K562 (cell line): ENCODE measurements at regions not wholly inside any gene's neighbourhood (a gene's known extent, or its start where the extent isn't known, plus 50 kb on each side); places are given as distances from the start of the nearest gene placed in this dataset.

Experiments
- ATAC-seq: fragments of 200-7000 bp; cut with Tn5 transposase; 3 replicates; pipeline ENCODE4 v1.9.1; 2020; ENCODE audit warnings: moderate library complexity
- BruUV-seq: library from RNA; stranded (reverse); fragments of 400-500 nt; replicated peaks from 2 replicates; lab custom pipeline; 2021; lab: Mats Ljungman, UMichigan
- CTCF ChIA-PET: fragments of 300-600 bp; formaldehyde crosslinking; extraction: SDS; loops from one replicate; lab custom pipeline; 2021; ENCODE audit warnings: low intra/inter-chr PET ratio; lab: Yijun Ruan, JAX
- POLR2A ChIA-PET: fragments of 300-600, 350-650 bp; sonication (Branson Sonifier 250); formaldehyde crosslinking; extraction: SDS; loops from one replicate; lab custom pipeline; 2021; ENCODE audit warnings: antibody characterized with exemption, inconsistent platforms; lab: Yijun Ruan, JAX
- DNase-seq, 4 experiments: peaks; one replicate each; pipeline versions ENCODE4 v3.0.0 to v3.0.0-alpha.2; 2011 to 2018; ENCODE audit warnings: low spot score in 3 of 4, mixed read lengths in 3 of 4; ENCODE audit errors: extremely low read depth in 1 of 4
- FAIRE-seq: peaks from 2 replicates; lab custom pipeline; 2011; peaks lifted over from hg19 to GRCh38; lab: Jason Lieb, UNC
- H2AFZ ChIP-seq: 2 replicates; pipeline ENCODE4 v1.6.0; 2011; ENCODE audit warnings: low read depth, low read length, control low read depth, inconsistent platforms
- H3K27ac ChIP-seq: fragments of 200-600 bp; 3 replicates; pipeline ENCODE4 v1.8.0; 2011; ENCODE audit warnings: low read depth, mild to moderate bottlenecking, control low read depth, inconsistent platforms, low read length, moderate library complexity, mixed read lengths; ENCODE audit errors: extremely low read depth
- H3K27me3 ChIP-seq, 2 experiments: fragments of 300-600 bp in 1 of 2; 2 replicates in 1 of 2; 3 replicates in 1 of 2; pipeline versions ENCODE4 v1.6.0 to v1.8.0; 2011; ENCODE audit warnings: inconsistent platforms in 2 of 2, low read length in 2 of 2, mild to moderate bottlenecking in 1 of 2, mixed read lengths in 1 of 2, moderate library complexity in 1 of 2; ENCODE audit not compliant: control insufficient read depth in 2 of 2, insufficient read depth in 2 of 2
- H3K36me3 ChIP-seq: fragments of 300-600 bp; 3 replicates; pipeline ENCODE4 v1.8.0; 2011; ENCODE audit warnings: mild to moderate bottlenecking, low read length, inconsistent platforms; ENCODE audit not compliant: control insufficient read depth, insufficient read depth
- H3K4me1 ChIP-seq, 2 experiments: fragments of 200-600 bp in 1 of 2; replicated peaks in 1 of 2; 2 replicates in 1 of 2; 3 replicates in 1 of 2; pipeline versions ENCODE4 v1.5.1 to v1.8.0; 2011; ENCODE audit warnings: inconsistent platforms in 2 of 2, low read length in 2 of 2, mild to moderate bottlenecking in 1 of 2, mixed read lengths in 1 of 2, moderate library complexity in 1 of 2; ENCODE audit not compliant: control insufficient read depth in 2 of 2, insufficient read depth in 2 of 2
- H3K4me2 ChIP-seq: 2 replicates; pipeline ENCODE4 v1.6.1; 2011; ENCODE audit warnings: low read length, control low read depth, inconsistent platforms, mixed read lengths; ENCODE audit not compliant: insufficient read depth
- H3K4me3 ChIP-seq: fragments of 200-600 bp; sonication (generic), shearing (Covaris generic); 2 replicates; pipeline ENCODE4 v1.5.1; 2016; ENCODE audit warnings: control low read depth, inconsistent platforms
- H3K79me2 ChIP-seq: fragments of 200-600 bp; 3 replicates; pipeline ENCODE4 v1.8.0; 2011; ENCODE audit warnings: low read length, inconsistent platforms; ENCODE audit not compliant: control insufficient read depth, insufficient read depth
- H3K9ac ChIP-seq, 2 experiments: 2 replicates each; pipeline versions ENCODE4 v1.6.0 to v1.6.1; 2011; ENCODE audit warnings: low read depth in 2 of 2, low read length in 2 of 2, control low read depth in 1 of 2, inconsistent platforms in 1 of 2, mild to moderate bottlenecking in 1 of 2, mixed read lengths in 1 of 2; ENCODE audit not compliant: insufficient read depth in 1 of 2
- H3K9me1 ChIP-seq: one replicate; pipeline ENCODE4 v1.6.0; 2011; ENCODE audit warnings: inconsistent platforms, mild to moderate bottlenecking, low read length, moderate library complexity; ENCODE audit not compliant: control insufficient read depth, insufficient read depth
- H3K9me3 ChIP-seq: replicated peaks from 2 replicates; pipeline ENCODE4 v1.5.1; 2011; ENCODE audit warnings: low read depth, low read length, inconsistent platforms; ENCODE audit not compliant: control insufficient read depth, insufficient read depth
- H4K20me1 ChIP-seq: replicated peaks from 2 replicates; pipeline ENCODE4 v1.6.1; 2011; ENCODE audit warnings: low read length, inconsistent platforms, mixed read lengths; ENCODE audit not compliant: control insufficient read depth, insufficient read depth
- FIP1L1 ChIP-seq: fragments of 200-400 bp; formaldehyde crosslinking; IDR thresholded peaks from 2 replicates; pipeline ENCODE4 v1.6.1; 2018; ENCODE audit warnings: mild to moderate bottlenecking, low read depth, low read length; ENCODE audit not compliant: poor library complexity, severe bottlenecking
- GATAD2B ChIP-seq: fragments of 450-650 bp; IDR thresholded peaks from 2 replicates; pipeline ENCODE4 v1.6.1; 2017; ENCODE audit warnings: mild to moderate bottlenecking, borderline replicate concordance
- TAF7 ChIP-seq: fragments of 450-650 bp; IDR thresholded peaks from 2 replicates; pipeline ENCODE4 v1.6.1; 2016; ENCODE audit warnings: missing genetic modification characterization, missing compliant biosample characterization
- WGBS: fragments of 100-300 bp; shearing (Covaris generic); methylation state at CpG from one replicate; pipeline ENCODE4 v1.1.6; 2016; ENCODE audit warnings: low coverage, mixed read lengths; ENCODE audit not compliant: insufficient coverage; ENCODE audit errors: missing lambda C conversion rate; 5-methylcytosine and 5-hydroxymethylcytosine counted together
- in situ Hi-C: fragments of 300-500 bp; cut with MboI; formaldehyde crosslinking; loops from 4 replicates; pipeline ENCODE4 v1.15.0; 2018; ENCODE audit warnings: inconsistent platforms, mixed read lengths
- intact Hi-C: fragments of 100-400 bp; cut with micrococcal nuclease; formaldehyde crosslinking; loops from 2 replicates; pipeline ENCODE4 v1.14.2; 2022
- TF ChIP-seq, protein P1 (sequence below): fragments of 450-650 bp; IDR thresholded peaks from 2 replicates; pipeline ENCODE4 v1.6.1; 2016; ENCODE audit warnings: mild to moderate bottlenecking
- TF ChIP-seq, protein P2 (sequence below): fragments of 250-450 bp; sonication (Bioruptor Pico); IDR thresholded peaks from 2 replicates; pipeline ENCODE4 v1.8.0; 2021; ENCODE audit warnings: moderate library complexity, mild to moderate bottlenecking, inconsistent platforms
- TF ChIP-seq, protein P3 (sequence below), 2 experiments: fragments of 450-650 bp in 1 of 2; sonication (generic) in 1 of 2; formaldehyde crosslinking in 1 of 2; IDR thresholded peaks; 2 replicates each; pipeline versions ENCODE4 v1.7.1 to v1.9.0; 2016 to 2022; ENCODE audit warnings: inconsistent platforms in 1 of 2, mild to moderate bottlenecking in 1 of 2, missing genetic modification reagents in 1 of 2

GRCh38 chr4:159019356-159019755 lies 83.5 kb upstream of the RAPGEF2 start (continued):
- no peak for TF ChIP-seq GATAD2B
- no peak for TF ChIP-seq FIP1L1
- TF ChIP-seq, protein P1, sequence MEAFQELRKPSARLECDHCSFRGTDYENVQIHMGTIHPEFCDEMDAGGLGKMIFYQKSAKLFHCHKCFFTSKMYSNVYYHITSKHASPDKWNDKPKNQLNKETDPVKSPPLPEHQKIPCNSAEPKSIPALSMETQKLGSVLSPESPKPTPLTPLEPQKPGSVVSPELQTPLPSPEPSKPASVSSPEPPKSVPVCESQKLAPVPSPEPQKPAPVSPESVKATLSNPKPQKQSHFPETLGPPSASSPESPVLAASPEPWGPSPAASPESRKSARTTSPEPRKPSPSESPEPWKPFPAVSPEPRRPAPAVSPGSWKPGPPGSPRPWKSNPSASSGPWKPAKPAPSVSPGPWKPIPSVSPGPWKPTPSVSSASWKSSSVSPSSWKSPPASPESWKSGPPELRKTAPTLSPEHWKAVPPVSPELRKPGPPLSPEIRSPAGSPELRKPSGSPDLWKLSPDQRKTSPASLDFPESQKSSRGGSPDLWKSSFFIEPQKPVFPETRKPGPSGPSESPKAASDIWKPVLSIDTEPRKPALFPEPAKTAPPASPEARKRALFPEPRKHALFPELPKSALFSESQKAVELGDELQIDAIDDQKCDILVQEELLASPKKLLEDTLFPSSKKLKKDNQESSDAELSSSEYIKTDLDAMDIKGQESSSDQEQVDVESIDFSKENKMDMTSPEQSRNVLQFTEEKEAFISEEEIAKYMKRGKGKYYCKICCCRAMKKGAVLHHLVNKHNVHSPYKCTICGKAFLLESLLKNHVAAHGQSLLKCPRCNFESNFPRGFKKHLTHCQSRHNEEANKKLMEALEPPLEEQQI: no peak

DNA sequence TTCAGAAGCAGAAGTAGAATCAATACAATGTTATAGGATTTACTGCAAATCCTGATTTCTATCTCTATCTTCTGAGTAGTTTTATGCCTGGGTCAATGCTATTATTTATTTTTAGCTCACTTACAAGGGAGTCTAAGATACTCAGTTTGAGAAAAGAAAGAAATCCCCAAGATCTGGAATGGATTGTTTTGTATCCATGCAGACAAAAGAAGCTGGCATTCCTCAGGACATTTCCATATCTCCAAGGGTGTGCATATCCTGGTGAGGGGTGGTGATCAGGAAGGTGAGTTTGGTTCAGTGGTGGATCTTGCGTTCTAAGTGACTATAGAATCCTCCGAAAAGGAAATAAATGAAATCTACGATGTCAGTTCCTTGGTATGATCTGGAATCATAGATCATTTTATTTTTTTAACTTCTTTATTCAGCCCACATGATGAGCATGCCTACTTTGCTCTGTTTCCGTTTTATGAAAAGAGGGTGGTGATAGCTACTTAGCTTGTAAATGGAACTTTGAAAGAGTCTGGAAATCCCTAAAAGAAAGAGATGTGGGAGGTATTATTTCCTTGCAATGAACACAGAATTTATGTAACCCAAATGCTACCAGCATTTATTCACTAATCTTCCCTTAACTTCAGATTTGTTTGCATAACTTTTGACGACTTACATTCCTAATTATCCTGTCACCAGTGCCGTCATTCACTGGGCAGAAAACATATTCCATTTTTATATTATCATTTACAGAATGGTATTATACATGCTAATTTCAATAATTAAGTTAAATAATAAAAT lies 81.1 kb upstream of the RAPGEF2 start:
- FAIRE-seq: no peak
- no TSS peak for BruUV-seq
- no peaks in the 10 kb centered on the region for H3K9me3 ChIP-seq
- H3K4me3 ChIP-seq: no peak overlapping the region
- no peak for ATAC-seq
- H3K9ac ChIP-seq: no peak overlapping the region
- H3K9me1 ChIP-seq: no peaks in the 10 kb centered on the region
- no peak for DNase-seq
- H3K4me2 ChIP-seq: no peak overlapping the region
- POLR2A ChIA-PET: interaction anchor here (0.6 kb wide), 1 partner anchor 52 kb away, joined by 3 read pairs; no protein-coding TSS in a partner anchor
- no peaks in the 10 kb centered on the region for H4K20me1 ChIP-seq
- 64% methylated on average over 6 of the region's 6 CpGs for WGBS
- intact Hi-C loops (loop anchor here (5.0 kb wide), 1 partner anchor 86 kb away; no protein-coding TSS in a partner anchor), in situ Hi-C loops (no loop called here)
- H3K36me3 ChIP-seq: no peaks in the 10 kb centered on the region
- CTCF ChIA-PET: no interaction called here
- H3K27ac ChIP-seq: no peak overlapping the region
- H3K79me2 ChIP-seq: no peaks in the 10 kb centered on the region
- H3K4me1 ChIP-seq: peaks cover 3 to 7% of the 10 kb centered on the region in 2 experiments; a peak in 3 of 5 replicates
- H3K27me3 ChIP-seq: no peaks in the 10 kb centered on the region
- no peak overlapping the region for H2AFZ ChIP-seq
- no peak for TF ChIP-seq TAF7 (tag)
- TF ChIP-seq, protein P2, sequence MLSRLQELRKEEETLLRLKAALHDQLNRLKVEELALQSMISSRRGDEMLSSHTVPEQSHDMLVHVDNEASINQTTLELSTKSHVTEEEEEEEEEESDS (CRISPR knock-in tag): no peak
- TF ChIP-seq, protein P3, sequence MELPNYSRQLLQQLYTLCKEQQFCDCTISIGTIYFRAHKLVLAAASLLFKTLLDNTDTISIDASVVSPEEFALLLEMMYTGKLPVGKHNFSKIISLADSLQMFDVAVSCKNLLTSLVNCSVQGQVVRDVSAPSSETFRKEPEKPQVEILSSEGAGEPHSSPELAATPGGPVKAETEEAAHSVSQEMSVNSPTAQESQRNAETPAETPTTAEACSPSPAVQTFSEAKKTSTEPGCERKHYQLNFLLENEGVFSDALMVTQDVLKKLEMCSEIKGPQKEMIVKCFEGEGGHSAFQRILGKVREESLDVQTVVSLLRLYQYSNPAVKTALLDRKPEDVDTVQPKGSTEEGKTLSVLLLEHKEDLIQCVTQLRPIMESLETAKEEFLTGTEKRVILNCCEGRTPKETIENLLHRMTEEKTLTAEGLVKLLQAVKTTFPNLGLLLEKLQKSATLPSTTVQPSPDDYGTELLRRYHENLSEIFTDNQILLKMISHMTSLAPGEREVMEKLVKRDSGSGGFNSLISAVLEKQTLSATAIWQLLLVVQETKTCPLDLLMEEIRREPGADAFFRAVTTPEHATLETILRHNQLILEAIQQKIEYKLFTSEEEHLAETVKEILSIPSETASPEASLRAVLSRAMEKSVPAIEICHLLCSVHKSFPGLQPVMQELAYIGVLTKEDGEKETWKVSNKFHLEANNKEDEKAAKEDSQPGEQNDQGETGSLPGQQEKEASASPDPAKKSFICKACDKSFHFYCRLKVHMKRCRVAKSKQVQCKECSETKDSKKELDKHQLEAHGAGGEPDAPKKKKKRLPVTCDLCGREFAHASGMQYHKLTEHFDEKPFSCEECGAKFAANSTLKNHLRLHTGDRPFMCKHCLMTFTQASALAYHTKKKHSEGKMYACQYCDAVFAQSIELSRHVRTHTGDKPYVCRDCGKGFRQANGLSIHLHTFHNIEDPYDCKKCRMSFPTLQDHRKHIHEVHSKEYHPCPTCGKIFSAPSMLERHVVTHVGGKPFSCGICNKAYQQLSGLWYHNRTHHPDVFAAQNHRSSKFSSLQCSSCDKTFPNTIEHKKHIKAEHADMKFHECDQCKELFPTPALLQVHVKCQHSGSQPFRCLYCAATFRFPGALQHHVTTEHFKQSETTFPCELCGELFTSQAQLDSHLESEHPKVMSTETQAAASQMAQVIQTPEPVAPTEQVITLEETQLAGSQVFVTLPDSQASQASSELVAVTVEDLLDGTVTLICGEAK (IDR thresholded peaks at IDR 0.05): no peak
- TF ChIP-seq, protein P3 (CRISPR knock-in tag; IDR thresholded peaks at IDR 0.05): no peak
